Mesendoderm (in vitro differentiated cells): ENCODE measurements at regions not wholly inside any gene's neighbourhood (a gene's known extent, or its start where the extent isn't known, plus 50 kb on each side); places are given as distances from the start of the nearest gene placed in this dataset.

Experiments used
- DNase-seq: peaks from one replicate; pipeline ENCODE4 v3.0.0; 2013
- H2AK5ac ChIP-seq: 2 replicates; pipeline ENCODE4 v1.6.1; 2013; ENCODE audit warnings: low read length, inconsistent platforms
- H2BK120ac ChIP-seq: 2 replicates; pipeline ENCODE4 v1.6.1; 2013; ENCODE audit warnings: low read depth, mild to moderate bottlenecking, low read length, moderate library complexity, mixed read lengths
- H2BK15ac ChIP-seq: replicated peaks from 2 replicates; pipeline ENCODE4 v1.6.1; 2013; ENCODE audit warnings: low read depth, mild to moderate bottlenecking, moderate library complexity
- H2BK5ac ChIP-seq: 2 replicates; pipeline ENCODE4 v1.6.1; 2013; ENCODE audit warnings: low read length, inconsistent platforms
- H3K18ac ChIP-seq: 2 replicates; pipeline ENCODE4 v1.6.1; 2013; ENCODE audit warnings: mild to moderate bottlenecking, low read length, mixed read lengths
- H3K23ac ChIP-seq: one replicate; pipeline ENCODE4 v1.6.1; 2013; ENCODE audit warnings: low read length
- H3K27ac ChIP-seq: 2 replicates; pipeline ENCODE4 v1.5.1; 2013; ENCODE audit warnings: low read depth, mild to moderate bottlenecking, inconsistent platforms, low read length, moderate library complexity
- H3K27me3 ChIP-seq: 2 replicates; pipeline ENCODE4 v1.6.1; 2013; ENCODE audit warnings: low read length, control low read depth, mild to moderate bottlenecking, inconsistent platforms; ENCODE audit not compliant: insufficient read depth, poor library complexity
- H3K36me3 ChIP-seq: 2 replicates; pipeline ENCODE4 v1.6.1; 2013; ENCODE audit warnings: low read length, inconsistent platforms; ENCODE audit not compliant: control insufficient read depth, insufficient read depth
- H3K4ac ChIP-seq: one replicate; pipeline ENCODE4 v1.6.1; 2013; ENCODE audit warnings: low read depth, mild to moderate bottlenecking, low read length, moderate library complexity
- H3K4me1 ChIP-seq: 2 replicates; pipeline ENCODE4 v1.6.1; 2013; ENCODE audit warnings: low read depth, low read length, inconsistent platforms; ENCODE audit not compliant: control insufficient read depth
- H3K4me2 ChIP-seq: 2 replicates; pipeline ENCODE4 v1.6.1; 2013; ENCODE audit warnings: low read length
- H3K4me3 ChIP-seq: 2 replicates; pipeline ENCODE4 v1.5.1; 2013; ENCODE audit warnings: mild to moderate bottlenecking, low read length
- H3K56ac ChIP-seq: one replicate; pipeline ENCODE4 v1.6.1; 2013; ENCODE audit warnings: low read length
- H3K79me1 ChIP-seq: 2 replicates; pipeline ENCODE4 v1.6.1; 2013; ENCODE audit warnings: low read length, inconsistent platforms
- H3K79me2 ChIP-seq: 2 replicates; pipeline ENCODE4 v1.6.1; 2013; ENCODE audit warnings: mild to moderate bottlenecking, low read length; ENCODE audit not compliant: control insufficient read depth, insufficient read depth
- H3K9ac ChIP-seq: 2 replicates; pipeline ENCODE4 v1.6.1; 2013; ENCODE audit warnings: low read length, inconsistent platforms
- H4K5ac ChIP-seq: one replicate; pipeline ENCODE4 v1.6.1; 2013; ENCODE audit warnings: low read length
- H4K8ac ChIP-seq: one replicate; pipeline ENCODE4 v1.6.1; 2013; ENCODE audit warnings: low read depth, mild to moderate bottlenecking, control low read depth, low read length, moderate library complexity
- WGBS: extraction: QIAGEN DNeasy Blood & Tissue Kit; methylation state at CpG from one replicate; pipeline ENCODE4 v1.1.7; 2013; ENCODE audit warnings: low lambda C conversion rate, missing lambda C conversion rate; ENCODE audit not compliant: insufficient coverage; ENCODE audit errors: extremely low coverage; 5-methylcytosine and 5-hydroxymethylcytosine counted together

GRCh38 chr11:28820296-28820989, 712.3 kb downstream of the METTL15 start:
- no peak overlapping the region for H2BK15ac ChIP-seq
- no peak overlapping the region for H3K4me2 ChIP-seq
- H4K8ac ChIP-seq = no peak overlapping the region
- no peak overlapping the region for H3K27ac ChIP-seq
- H3K18ac ChIP-seq = no peak overlapping the region
- H2BK5ac ChIP-seq = no peak overlapping the region
- H3K4me1 ChIP-seq = no peaks in the 10 kb centered on the region
- no peak overlapping the region for H3K4me3 ChIP-seq
- H3K23ac ChIP-seq = no peak overlapping the region
- no CpG with 5 or more reads among the region's 2 CpGs for WGBS
- H3K9ac ChIP-seq = no peak overlapping the region
- no peak for DNase-seq
- H3K79me2 ChIP-seq = no peaks in the 10 kb centered on the region
- H3K4ac ChIP-seq = no peak overlapping the region
- H2BK120ac ChIP-seq = no peak overlapping the region
- no peak overlapping the region for H3K56ac ChIP-seq
- no peak overlapping the region for H2AK5ac ChIP-seq
- no peaks in the 10 kb centered on the region for H3K36me3 ChIP-seq
- H3K27me3 ChIP-seq = no peaks in the 10 kb centered on the region
- no peaks in the 10 kb centered on the region for H3K79me1 ChIP-seq
- no peak overlapping the region for H4K5ac ChIP-seq

- Histone ChIP-seq H3K9ac (no peak overlapping the region), H2AK5ac (no peak overlapping the region), H4K5ac (no peak overlapping the region), H3K18ac (no peak overlapping the region), H3K79me2 (no peaks in the 10 kb centered on the region), H3K4me2 (no peak overlapping the region), H3K36me3 (no peaks in the 10 kb centered on the region), H4K8ac (no peak overlapping the region), H3K56ac (no peak overlapping the region), H3K27ac (no peak overlapping the region), H3K4ac (no peak overlapping the region), H3K23ac (no peak overlapping the region), H3K79me1 (no peaks in the 10 kb centered on the region), H3K4me1 (no peaks in the 10 kb centered on the region), H2BK15ac (no peak overlapping the region), H2BK5ac (no peak overlapping the region), H3K4me3 (no peak overlapping the region), H3K27me3 (no peaks in the 10 kb centered on the region), H2BK120ac (no peak overlapping the region)
- no CpG with 5 or more reads among the region's 4 CpGs for WGBS
- DNase-seq = no peak
Observed at GRCh38 chr11:28819741-28820140, 711.6 kb downstream of the METTL15 start.

- Histone ChIP-seq H2BK5ac (no peak overlapping the region), H2BK15ac (no peak overlapping the region), H4K8ac (no peak overlapping the region), H3K56ac (no peak overlapping the region), H4K5ac (no peak overlapping the region), H3K27me3 (no peaks in the 10 kb centered on the region), H3K4me3 (no peak overlapping the region), H2BK120ac (no peak overlapping the region), H3K9ac (no peak overlapping the region), H3K4ac (no peak overlapping the region), H3K79me1 (no peaks in the 10 kb centered on the region), H3K79me2 (no peaks in the 10 kb centered on the region), H3K4me1 (no peaks in the 10 kb centered on the region), H3K23ac (no peak overlapping the region), H3K18ac (no peak overlapping the region), H3K4me2 (no peak overlapping the region), H3K36me3 (no peaks in the 10 kb centered on the region), H3K27ac (no peak overlapping the region), H2AK5ac (no peak overlapping the region)
- WGBS = no CpG with 5 or more reads among the region's 4 CpGs
- DNase-seq = no peak
Observed at GRCh38 chr11:28815110-28815509, 706.9 kb downstream of the METTL15 start.

DNA sequence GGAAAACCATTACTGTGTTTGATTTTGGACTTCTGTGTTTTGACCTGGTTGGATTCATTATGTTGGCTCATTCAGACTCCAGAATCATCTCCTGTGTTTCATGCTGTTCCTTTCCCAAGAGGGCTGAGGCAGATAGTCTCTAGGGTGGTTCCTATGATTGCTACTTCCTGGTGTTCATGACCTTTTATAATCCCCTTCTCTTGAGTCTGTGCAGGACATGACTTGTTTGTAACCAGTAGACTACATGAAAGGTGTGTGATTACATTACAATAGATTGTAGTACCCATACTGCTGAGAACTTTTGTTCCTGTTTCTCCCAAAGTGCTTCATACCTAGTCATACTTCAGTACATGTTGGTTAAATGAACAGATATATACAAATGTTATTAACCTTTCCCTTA, 700.6 kb downstream of the METTL15 start:
- H3K23ac ChIP-seq = no peak overlapping the region
- H3K4me3 ChIP-seq = no peak overlapping the region
- H3K18ac ChIP-seq = no peak overlapping the region
- no peak overlapping the region for H3K4ac ChIP-seq
- no peak overlapping the region for H3K27ac ChIP-seq
- no peaks in the 10 kb centered on the region for H3K27me3 ChIP-seq
- H3K4me2 ChIP-seq = no peak overlapping the region
- no peak overlapping the region for H2BK15ac ChIP-seq
- H2BK5ac ChIP-seq = no peak overlapping the region
- H3K4me1 ChIP-seq = no peaks in the 10 kb centered on the region
- no peak overlapping the region for H4K5ac ChIP-seq
- no peaks in the 10 kb centered on the region for H3K79me1 ChIP-seq
- H3K36me3 ChIP-seq = no peaks in the 10 kb centered on the region
- no peak for DNase-seq
- H3K56ac ChIP-seq = no peak overlapping the region
- no peak overlapping the region for H2AK5ac ChIP-seq
- H2BK120ac ChIP-seq = no peak overlapping the region
- no peak overlapping the region for H3K9ac ChIP-seq
- no peak overlapping the region for H4K8ac ChIP-seq
- no peaks in the 10 kb centered on the region for H3K79me2 ChIP-seq

DNA sequence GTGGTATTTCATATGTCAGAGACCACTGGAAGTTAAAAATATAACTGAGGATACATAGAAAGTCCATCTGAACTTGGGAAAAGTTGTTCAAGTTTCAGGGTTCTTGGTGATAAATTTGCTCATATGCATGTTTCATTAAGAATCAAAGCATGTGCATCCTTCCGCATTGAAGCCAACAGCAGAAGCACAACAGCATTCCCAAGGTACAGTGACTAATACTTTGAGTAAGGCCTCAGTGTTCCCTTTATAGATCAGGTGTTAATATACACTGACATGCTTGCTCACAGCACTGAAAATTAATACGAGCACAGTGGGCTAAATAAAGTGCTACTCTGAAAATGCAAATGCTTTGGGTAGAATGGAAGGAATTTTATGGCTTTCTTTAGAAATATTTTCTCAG, 691.1 kb downstream of the METTL15 start:
- no peak overlapping the region for H4K8ac ChIP-seq
- H3K79me2 ChIP-seq = no peaks in the 10 kb centered on the region
- H2BK15ac ChIP-seq = no peak overlapping the region
- no peak for DNase-seq
- WGBS = no CpG with 5 or more reads among the region's 2 CpGs
- no peaks in the 10 kb centered on the region for H3K27me3 ChIP-seq
- H3K18ac ChIP-seq = no peak overlapping the region
- H3K4me1 ChIP-seq = no peaks in the 10 kb centered on the region
- no peak overlapping the region for H3K4me2 ChIP-seq
- no peak overlapping the region for H2AK5ac ChIP-seq
- no peak overlapping the region for H2BK5ac ChIP-seq
- H3K4ac ChIP-seq = no peak overlapping the region
- no peak overlapping the region for H3K27ac ChIP-seq
- H3K23ac ChIP-seq = no peak overlapping the region
- no peak overlapping the region for H3K56ac ChIP-seq
- H3K4me3 ChIP-seq = no peak overlapping the region
- H3K79me1 ChIP-seq = no peaks in the 10 kb centered on the region
- H2BK120ac ChIP-seq = no peak overlapping the region
- no peak overlapping the region for H4K5ac ChIP-seq
- no peaks in the 10 kb centered on the region for H3K36me3 ChIP-seq
- no peak overlapping the region for H3K9ac ChIP-seq

- Histone ChIP-seq H2AK5ac (no peak overlapping the region), H2BK120ac (no peak overlapping the region), H3K18ac (no peak overlapping the region), H3K23ac (no peak overlapping the region), H3K79me1 (no peaks in the 10 kb centered on the region), H2BK15ac (no peak overlapping the region), H3K79me2 (no peaks in the 10 kb centered on the region), H3K27me3 (no peaks in the 10 kb centered on the region), H3K4me2 (no peak overlapping the region), H3K27ac (no peak overlapping the region), H3K4me1 (no peaks in the 10 kb centered on the region), H3K56ac (no peak overlapping the region), H3K4me3 (no peak overlapping the region), H4K5ac (no peak overlapping the region), H3K9ac (no peak overlapping the region), H2BK5ac (no peak overlapping the region), H4K8ac (no peak overlapping the region), H3K4ac (no peak overlapping the region), H3K36me3 (no peaks in the 10 kb centered on the region)
- no peak for DNase-seq
- WGBS = no CpG with 5 or more reads among the region's 2 CpGs
Observed at GRCh38 chr11:28798286-28798685, 690.1 kb downstream of the METTL15 start.
